Heart left ventricle (tissue), 16 donors: ENCODE measurements at regions not wholly inside any gene's neighbourhood (a gene's known extent, or its start where the extent isn't known, plus 50 kb on each side); places are given as distances from the start of the nearest gene placed in this dataset.

Experiments
- ATAC-seq, 4 donors: fragments of 200-7000 bp; cut with Tn5 transposase; one replicate each; pipeline ENCODE4 v1.9.1; 2020 to 2022; ENCODE audit warnings: moderate library complexity in 4 of 4, mild to moderate bottlenecking in 3 of 4, moderate number of reproducible peaks in 1 of 4
- DNase-seq, 5 donors: peaks; one replicate each; pipeline ENCODE4 v3.0.0-alpha.2; 2020
- H3K27ac ChIP-seq, 12 donors: fragments of 200-600 bp; sonication (generic) in 4 of 12; one replicate each; pipeline versions ENCODE4 v1.5.0 to v1.8.0; 2016 to 2022; ENCODE audit warnings: mild to moderate bottlenecking in 2 of 12
- H3K27me3 ChIP-seq, 9 donors: fragments of 200-600 bp; sonication (generic) in 2 of 9; one replicate each; pipeline versions ENCODE4 v1.5.1 to v1.8.0; 2016 to 2022; ENCODE audit warnings: mild to moderate bottlenecking in 3 of 9
- H3K36me3 ChIP-seq, 9 donors: fragments of 200-600 bp; sonication (generic) in 2 of 9; one replicate each; pipeline versions ENCODE4 v1.5.0 to v1.8.0; 2018 to 2022; ENCODE audit warnings: mild to moderate bottlenecking in 2 of 9
- H3K4me1 ChIP-seq, 12 donors: fragments of 200-600 bp; sonication (generic) in 4 of 12; one replicate each; pipeline versions ENCODE4 v1.5.0 to v1.8.0; 2016 to 2022; ENCODE audit warnings: mild to moderate bottlenecking in 3 of 12
- H3K4me3 ChIP-seq, 12 donors: fragments of 200-600 bp; sonication (generic) in 4 of 12; one replicate each; pipeline versions ENCODE4 v1.5.0 to v1.8.0; 2017 to 2022; ENCODE audit warnings: mild to moderate bottlenecking in 9 of 12, moderate library complexity in 4 of 12
- H3K9me3 ChIP-seq, 12 donors: fragments of 200-600 bp; sonication (generic) in 4 of 12; one replicate each; pipeline versions ENCODE4 v1.5.0 to v1.8.0; 2016 to 2022; ENCODE audit warnings: mild to moderate bottlenecking in 1 of 12
- POLR2A ChIP-seq, 2 donors: fragments of 450-650 bp; IDR thresholded peaks; one replicate each; pipeline ENCODE4 v1.6.1; 2017; ENCODE audit warnings: antibody characterized with exemption in 2 of 2, mild to moderate bottlenecking in 2 of 2, moderate library complexity in 2 of 2
- WGBS, 4 donors: extraction: QIAGEN DNeasy Blood & Tissue Kit in 2 of 4; methylation state at CpG; one replicate each; pipeline versions ENCODE4 v1.1.5 to v1.1.7; 2013 to 2018; 5-methylcytosine and 5-hydroxymethylcytosine counted together
- intact Hi-C, 10 donors: fragments of 100-400 bp; cut with DNase I; formaldehyde crosslinking; loops; one replicate each; pipeline versions ENCODE4 v1.11.1 to v1.14.2; 2022
- TF ChIP-seq, protein P1 (sequence below), 12 donors: fragments of 200-600 bp; sonication (generic) in 4 of 12; IDR thresholded peaks; one replicate each; pipeline versions ENCODE4 v1.5.0 to v1.8.0; 2018 to 2022; ENCODE audit warnings: antibody characterized with exemption in 12 of 12, mild to moderate bottlenecking in 5 of 12
- donor health status: ischemic (EF 13 %, LVEDD 7.1; RV severe dilation, severe dysfunction).
- donor health status: healthy with polysubstance abuse.
- donor health status: DM: no; HTN: yes; CAD: no.
- donor health status: DM: no; HTN: no; CAD: no.
- donor health status: ischemic (EF 25% LVEDD 6.9; RV normal size, moderate dysfunction).
- donor health status: ischemic (EF 25% LVEDD 5.7; RV mildly dilated, moderate dysfunction).
- donor health status: healthy.
- donor health status: DM: yes; HTN: yes; CAD: no.
- donor health status: ischemic (EF 35%, LVEDD 5.7; RV mildly dilated, moderate dysfunction).
- donor health status: nonischemic (EF 11% LVEDD 7.7; RV severe dilation, severe dysfunction).
- donor health status: DM: yes; HTN: yes; CAD: no.
- donor health status: PGD.
- donor health status: ischemic (EF 29% LVEDD 5.4; RV normal size, mild dysfunction).
- donor health status: nonischemic (EF 23%, LVEDD 6.1; RV moderate dilation, normal function).

DNA sequence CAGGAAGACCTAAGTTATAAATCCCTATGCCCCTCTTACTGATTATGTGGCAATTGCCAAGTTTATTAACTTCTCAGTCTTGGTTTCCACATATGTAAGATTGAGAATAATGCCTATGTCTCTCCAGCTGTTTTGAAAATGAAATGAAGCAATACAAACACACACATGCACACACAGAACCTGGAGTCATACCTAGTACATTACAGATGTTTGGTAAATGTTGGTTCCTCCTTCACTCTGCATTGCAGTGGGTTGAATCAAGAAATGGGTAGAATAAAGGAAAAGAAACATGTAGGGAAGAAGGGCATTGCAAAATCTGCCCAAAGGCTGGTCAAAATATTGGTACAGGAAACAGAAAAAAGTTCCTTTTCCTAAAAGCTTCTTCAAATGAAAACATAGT, 309.9 kb upstream of the EMCN start:
- Histone ChIP-seq H3K36me3 (no peaks in the 10 kb centered on the region), H3K27ac (no peak overlapping the region), H3K9me3 (peaks cover 0 to 12% (median 0%) of the 10 kb centered on the region in 12 donors), H3K4me1 (no peaks in the 10 kb centered on the region), H3K27me3 (no peaks in the 10 kb centered on the region), H3K4me3 (no peak overlapping the region)
- no peak for DNase-seq
- no peak for ATAC-seq
- TF ChIP-seq POLR2A (IDR thresholded peaks at IDR 0.05), result no peak
- TF ChIP-seq, protein P1, sequence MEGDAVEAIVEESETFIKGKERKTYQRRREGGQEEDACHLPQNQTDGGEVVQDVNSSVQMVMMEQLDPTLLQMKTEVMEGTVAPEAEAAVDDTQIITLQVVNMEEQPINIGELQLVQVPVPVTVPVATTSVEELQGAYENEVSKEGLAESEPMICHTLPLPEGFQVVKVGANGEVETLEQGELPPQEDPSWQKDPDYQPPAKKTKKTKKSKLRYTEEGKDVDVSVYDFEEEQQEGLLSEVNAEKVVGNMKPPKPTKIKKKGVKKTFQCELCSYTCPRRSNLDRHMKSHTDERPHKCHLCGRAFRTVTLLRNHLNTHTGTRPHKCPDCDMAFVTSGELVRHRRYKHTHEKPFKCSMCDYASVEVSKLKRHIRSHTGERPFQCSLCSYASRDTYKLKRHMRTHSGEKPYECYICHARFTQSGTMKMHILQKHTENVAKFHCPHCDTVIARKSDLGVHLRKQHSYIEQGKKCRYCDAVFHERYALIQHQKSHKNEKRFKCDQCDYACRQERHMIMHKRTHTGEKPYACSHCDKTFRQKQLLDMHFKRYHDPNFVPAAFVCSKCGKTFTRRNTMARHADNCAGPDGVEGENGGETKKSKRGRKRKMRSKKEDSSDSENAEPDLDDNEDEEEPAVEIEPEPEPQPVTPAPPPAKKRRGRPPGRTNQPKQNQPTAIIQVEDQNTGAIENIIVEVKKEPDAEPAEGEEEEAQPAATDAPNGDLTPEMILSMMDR (IDR thresholded peaks at IDR 0.05), result no peak
- intact Hi-C loops, result no loop called here

DNA sequence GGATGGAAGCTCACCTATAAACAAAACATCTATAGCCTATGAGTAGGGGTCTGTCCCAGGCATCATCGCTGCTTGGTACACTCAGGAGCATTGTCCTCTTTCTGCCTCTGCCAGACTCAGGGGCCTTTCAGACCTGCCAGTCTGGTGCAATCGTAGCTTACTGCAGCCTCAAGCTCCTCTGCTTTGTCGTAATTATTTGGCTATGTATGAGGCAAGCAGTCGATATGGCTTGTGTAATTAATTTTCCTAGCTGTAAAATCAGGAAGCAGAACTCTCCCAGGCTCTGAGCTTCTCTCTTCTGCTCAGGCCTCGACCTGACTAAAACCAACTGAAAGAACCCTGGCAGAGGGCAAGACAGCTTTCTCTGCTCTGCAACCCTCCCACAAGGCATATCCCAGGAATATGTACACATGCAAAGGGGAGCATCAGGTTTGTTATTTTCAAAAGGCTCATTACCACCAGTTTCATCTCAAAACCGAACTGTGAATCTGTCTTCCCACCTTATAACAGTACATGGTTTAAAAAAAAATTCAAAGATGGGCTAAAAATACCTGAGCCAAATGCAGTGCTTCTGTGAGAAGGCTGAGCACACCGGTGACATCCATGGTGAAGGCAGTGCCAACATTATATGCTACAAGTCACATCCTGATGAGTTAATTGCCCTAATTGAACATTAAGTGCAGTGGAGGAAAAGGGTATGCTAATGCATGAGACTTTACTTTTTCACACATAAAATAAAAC, 309.2 kb upstream of the EMCN start:
- DNase-seq, result no peak
- H3K9me3 ChIP-seq, result peaks cover 0 to 7% (median 0%) of the 10 kb centered on the region in 12 donors
- TF ChIP-seq, protein P1 (IDR thresholded peaks at IDR 0.05), result no peak
- no peak for TF ChIP-seq POLR2A (IDR thresholded peaks at IDR 0.05)
- H3K27ac ChIP-seq, result no peak overlapping the region
- intact Hi-C loops, result no loop called here
- no peaks in the 10 kb centered on the region for H3K36me3 ChIP-seq
- no peak for ATAC-seq
- no peak overlapping the region for H3K4me3 ChIP-seq
- H3K4me1 ChIP-seq, result no peaks in the 10 kb centered on the region
- WGBS, 4 donors, result 65 to 80% (median 72%) methylated on average over 7 of the region's 7 CpGs
- no peaks in the 10 kb centered on the region for H3K27me3 ChIP-seq

DNA sequence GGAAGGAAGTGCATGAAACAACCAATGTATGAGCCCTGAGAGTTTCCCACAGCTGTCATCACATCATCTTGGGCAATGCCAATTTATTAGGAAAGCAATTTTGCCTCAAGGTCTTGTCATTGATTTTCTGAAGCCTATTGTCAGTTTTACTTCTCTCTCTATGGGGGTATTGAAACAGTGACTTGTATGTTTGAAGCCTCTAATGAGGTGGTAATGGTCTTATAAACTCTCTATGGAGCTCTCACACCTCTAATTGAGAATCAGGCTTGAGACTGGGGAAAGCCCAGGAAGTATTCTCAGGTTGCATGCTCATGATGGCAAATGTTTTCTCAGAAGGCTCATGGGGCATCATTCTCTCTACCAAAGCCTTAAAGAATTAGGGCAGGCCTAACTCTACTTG, 308.2 kb upstream of the EMCN start:
- H3K4me3 ChIP-seq, result no peak overlapping the region
- no peak overlapping the region for H3K27ac ChIP-seq
- H3K36me3 ChIP-seq, result no peaks in the 10 kb centered on the region
- no peak for ATAC-seq
- H3K9me3 ChIP-seq, result peaks cover 0 to 7% (median 0%) of the 10 kb centered on the region in 12 donors
- intact Hi-C loops, result no loop called here
- no peaks in the 10 kb centered on the region for H3K27me3 ChIP-seq
- no peak for DNase-seq
- TF ChIP-seq, protein P1 (IDR thresholded peaks at IDR 0.05), result no peak
- no peak for TF ChIP-seq POLR2A (IDR thresholded peaks at IDR 0.05)
- no peaks in the 10 kb centered on the region for H3K4me1 ChIP-seq

DNA sequence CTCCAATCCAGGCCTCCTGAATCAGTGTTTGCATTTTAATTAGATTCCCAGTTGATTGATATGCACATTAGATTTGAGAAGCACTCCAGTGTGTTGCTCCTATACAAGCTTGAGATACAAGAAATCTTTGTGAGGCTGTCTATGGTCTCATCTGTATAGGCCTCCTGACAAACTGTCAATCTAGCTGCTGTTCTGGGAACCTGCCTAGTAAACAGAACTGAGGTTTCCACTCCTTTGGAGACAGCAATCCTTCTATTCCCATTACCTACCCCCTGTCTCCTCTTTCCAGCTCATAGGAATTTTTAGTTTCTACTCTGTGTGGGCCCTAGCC, 306.1 kb upstream of the EMCN start:
- intact Hi-C loops, result no loop called here
- Histone ChIP-seq H3K9me3 (peaks cover 0 to 5% (median 0%) of the 10 kb centered on the region in 12 donors), H3K4me1 (no peaks in the 10 kb centered on the region), H3K36me3 (no peaks in the 10 kb centered on the region), H3K27me3 (no peaks in the 10 kb centered on the region), H3K27ac (no peak overlapping the region), H3K4me3 (no peak overlapping the region)
- DNase-seq (no peak), ATAC-seq (no peak)
- TF ChIP-seq, protein P1 (IDR thresholded peaks at IDR 0.05), result no peak
- TF ChIP-seq POLR2A (IDR thresholded peaks at IDR 0.05), result no peak
